HG03108 (cell line): ENCODE measurements at regions not wholly inside any gene's neighbourhood (a gene's known extent, or its start where the extent isn't known, plus 50 kb on each side); places are given as distances from the start of the nearest gene placed in this dataset.

Experiments used
- ATAC-seq: cut with Tn5 transposase; IDR thresholded peaks from one replicate; pipeline ENCODE4 v1.9.1; 2021; ENCODE audit warnings: moderate library complexity; ENCODE audit not compliant: unreplicated experiment

DNA sequence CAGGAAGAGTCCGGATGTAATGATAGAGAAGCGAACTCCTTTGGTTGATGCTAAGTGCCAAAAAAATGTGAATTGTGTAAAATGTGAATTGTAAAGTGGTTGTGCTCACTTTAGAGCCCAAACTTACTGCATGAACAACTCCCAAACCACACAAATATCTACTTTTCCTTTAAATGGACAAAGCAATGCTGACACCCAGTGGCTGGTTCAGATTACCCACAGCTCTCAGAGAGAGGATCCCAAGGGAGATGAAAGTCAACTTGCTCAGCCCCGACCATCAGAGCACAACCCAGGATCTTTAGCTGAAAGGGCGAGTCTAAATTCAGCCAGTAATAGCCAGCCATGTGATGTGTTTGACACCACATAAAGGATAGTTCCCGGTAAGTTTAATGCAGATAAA, 133.7 kb downstream of the NMUR2 start:
- ATAC-seq = no peak

GRCh38 chr5:152270096-152270495, 135.0 kb downstream of the NMUR2 start:
- no peak for ATAC-seq

DNA sequence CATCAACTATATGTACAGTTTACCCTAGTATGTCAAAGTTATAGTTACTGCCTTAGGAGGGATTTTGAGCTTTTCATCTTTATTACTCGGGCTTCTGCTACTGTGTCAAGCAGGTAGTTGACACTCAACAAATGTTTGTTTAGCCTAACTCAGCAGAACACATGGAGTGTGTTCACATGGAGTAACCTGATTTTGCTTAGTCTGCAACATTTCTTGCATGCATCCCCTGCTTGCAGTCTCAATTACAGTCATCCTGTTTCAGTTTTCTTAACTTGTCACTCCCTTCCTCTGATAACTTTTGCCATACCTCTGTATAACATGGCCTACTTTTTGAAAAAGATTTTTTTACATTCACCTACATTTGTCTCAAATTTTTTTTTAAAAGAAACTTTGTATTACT, 135.5 kb downstream of the NMUR2 start:
- no peak for ATAC-seq

DNA sequence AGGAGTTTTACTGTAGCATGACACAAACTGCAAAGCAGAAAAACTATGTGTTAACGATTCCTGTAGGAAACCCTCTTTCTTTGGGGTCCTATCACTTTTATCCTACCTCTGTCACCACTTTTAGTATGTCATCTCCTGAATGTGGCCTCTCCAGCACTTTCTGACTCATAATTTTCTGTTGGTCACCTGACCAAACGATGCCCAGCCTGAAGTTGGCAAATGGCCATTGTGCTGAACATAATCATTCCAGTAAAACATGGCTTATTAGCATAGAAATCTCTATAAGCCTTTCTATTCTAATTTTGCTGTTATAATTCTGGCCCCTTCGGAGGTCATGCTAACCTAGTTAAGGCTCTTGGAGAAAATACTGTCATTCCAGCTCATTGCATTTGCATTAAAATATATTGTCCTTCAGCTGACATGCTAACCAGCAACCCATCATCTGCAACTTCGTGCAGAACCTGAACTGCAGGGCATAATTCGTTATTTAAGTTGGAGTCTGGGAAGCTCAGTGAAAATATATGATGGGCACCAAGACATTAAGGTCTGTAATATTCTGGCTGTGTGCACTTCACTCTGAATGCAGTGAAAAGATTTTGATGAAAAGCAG, 140.3 kb downstream of the NMUR2 start:
- no peak for ATAC-seq

GRCh38 chr5:152262667-152263066, 142.4 kb downstream of the NMUR2 start:
- no peak for ATAC-seq

DNA sequence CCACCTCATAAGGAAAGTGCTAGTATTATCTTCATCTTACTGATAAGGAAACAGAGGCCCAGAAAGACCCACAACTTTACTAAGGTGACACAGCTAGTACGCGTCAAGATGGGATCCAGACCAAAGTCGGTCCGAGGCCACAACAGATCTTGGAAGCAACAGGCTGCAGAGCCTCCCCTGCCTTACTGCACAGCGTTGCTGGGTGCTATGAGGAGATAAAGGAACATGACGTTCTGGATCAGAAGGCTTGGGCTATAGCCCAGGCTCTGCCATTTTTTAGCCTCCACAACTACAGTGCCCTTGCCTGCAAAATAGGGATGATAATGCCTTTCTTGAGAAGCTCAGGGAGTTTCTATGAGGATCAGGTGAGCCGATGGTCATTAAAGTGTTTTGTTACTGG, 144.1 kb downstream of the NMUR2 start:
- ATAC-seq = no peak

- ATAC-seq = no peak
Observed at GRCh38 chr5:152259702-152260101, 145.4 kb downstream of the NMUR2 start.

DNA sequence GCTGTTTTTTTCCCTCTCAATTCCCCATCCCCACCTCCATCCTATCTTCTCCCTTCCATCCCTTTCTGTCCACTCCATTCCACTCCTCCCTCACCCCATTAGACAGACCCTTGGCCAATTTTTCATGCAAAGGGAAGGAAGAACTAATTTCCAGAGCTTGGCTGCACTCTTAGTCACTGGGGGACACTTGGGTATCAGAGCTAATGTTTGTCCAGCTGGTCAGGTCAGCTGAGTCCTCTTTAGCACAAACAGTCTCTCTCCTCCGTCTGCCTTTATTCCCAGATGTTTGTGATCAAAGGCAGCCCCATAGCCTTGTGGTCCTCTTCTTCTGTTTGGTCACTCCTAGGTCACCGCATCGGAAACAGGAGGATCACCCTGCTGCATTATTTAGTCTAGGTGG, 148.5 kb downstream of the NMUR2 start:
- no peak for ATAC-seq

- no peak for ATAC-seq
Observed at GRCh38 chr5:152255411-152255810, 149.7 kb downstream of the NMUR2 start.

GRCh38 chr5:152247850-152248385, 157.2 kb downstream of the NMUR2 start:
- no peak for ATAC-seq

DNA sequence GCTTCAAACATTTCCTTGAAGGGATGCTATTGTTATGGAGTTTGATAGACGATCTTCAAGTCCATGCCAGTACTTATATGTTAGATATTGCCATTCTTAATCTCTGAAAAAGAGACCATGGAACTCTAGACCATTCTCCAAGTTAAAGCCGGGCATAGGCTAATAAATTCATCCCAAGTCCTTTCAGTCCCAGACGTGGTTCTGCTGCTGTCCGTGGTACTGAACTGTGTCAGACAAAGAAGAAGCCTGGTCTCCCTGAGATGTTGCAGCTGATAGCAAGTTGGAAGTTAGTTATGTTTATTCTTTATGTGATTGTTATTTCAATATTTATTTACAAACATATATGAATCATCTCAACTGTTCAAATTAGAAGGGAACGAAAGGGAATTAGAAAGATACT, 158.7 kb downstream of the NMUR2 start:
- no peak for ATAC-seq

DNA sequence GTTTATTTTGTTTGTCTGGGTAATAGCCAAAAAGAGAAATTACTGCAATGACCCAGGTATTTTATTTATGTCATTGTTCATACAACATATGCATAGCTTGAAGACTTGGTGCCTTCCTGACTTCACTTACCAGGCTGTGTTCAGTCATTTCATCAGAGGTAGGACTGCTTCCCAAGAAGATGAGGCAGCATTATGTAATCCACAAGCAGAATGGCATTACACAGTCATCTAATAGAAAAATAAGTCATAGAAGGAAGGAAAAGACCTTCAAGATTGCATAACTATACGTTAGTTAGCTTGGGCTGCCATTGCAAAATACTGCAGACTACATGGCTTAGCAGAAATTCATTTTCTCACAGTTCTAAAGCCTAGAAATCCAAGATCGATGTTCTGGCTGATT, 167.5 kb downstream of the NMUR2 start:
- no peak for ATAC-seq

DNA sequence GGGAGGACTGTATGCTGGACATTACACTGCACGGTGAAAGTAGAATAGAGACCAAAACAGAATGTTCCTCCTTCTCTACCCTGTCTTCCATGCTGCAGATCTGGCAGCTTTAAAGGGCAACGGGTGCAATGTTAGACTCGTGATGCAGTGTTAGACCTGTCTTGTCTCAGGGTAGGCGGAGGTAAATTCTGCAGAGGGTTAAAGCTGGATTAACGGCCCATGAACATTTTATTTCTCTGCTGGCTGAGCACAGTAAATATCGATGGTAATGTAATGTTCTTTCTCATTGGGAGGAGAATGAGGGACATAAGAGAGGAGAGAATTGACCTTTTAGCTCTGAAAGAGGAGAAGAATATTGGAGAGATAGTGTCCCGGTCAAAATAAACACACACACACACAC, 178.9 kb downstream of the NMUR2 start:
- no peak for ATAC-seq

DNA sequence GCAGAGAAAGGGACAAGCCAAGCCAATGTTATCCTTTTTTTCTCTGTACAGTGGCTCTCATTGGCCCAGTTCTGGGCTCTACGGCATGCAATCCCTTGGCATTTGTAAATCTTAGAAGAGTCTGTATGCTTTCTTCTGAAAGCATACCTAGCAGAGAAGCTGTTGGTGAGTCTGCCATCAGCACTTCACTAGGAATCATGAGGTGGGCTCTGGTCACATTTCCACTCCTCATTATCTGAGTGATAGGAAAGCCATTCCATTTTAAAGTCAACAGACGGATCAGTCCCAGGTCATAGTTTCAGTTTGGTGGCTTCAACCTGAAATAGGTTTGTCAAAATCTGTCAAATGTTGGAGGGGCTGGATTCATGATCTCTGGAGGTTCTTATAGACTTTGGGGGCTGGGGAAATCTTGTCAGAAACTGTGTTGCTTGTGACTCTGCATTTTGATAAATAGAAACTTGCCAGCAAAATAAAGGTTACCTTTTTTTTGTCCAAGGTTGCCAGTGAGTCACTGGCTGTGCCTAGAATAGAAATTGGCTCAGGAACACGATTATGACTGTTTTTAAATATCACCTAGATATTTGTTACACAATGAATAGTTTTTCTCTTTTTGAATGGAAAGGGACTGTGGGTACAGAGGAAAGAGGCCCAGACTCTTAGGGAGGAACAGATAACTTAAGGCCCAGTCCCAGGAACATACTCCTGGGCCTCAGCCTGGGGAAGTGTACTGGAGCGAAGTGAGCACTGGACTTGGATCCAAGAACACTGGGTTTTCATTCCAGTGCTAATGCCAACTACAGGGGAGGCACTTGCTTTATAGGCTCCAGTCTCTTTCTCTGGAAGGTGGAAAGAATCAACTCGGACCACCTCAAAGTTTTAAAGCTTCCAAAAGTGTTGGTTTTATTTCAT, 183.1 kb downstream of the NMUR2 start:
- no peak for ATAC-seq

DNA sequence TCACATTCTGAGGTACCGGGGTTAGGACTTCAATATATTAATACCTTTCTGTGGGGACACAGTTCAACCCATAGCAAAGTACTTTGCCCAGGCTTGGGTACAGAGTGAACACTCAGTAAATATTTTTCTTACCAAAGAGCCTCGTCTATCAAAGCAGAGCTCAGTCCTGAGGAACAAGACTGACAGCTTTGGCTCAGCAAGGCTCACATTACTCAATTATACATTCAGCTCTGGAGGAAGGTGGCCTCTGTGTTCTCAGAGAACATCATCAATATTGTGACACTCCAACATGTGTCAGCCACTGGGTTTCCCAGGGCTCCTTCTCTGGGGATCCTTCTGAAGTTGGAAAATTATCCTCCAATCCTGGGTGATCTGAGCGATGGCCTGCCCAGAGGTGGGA, 186.4 kb downstream of the NMUR2 start:
- ATAC-seq = no peak

GRCh38 chr5:152205804-152206203, 199.3 kb downstream of the NMUR2 start:
- no peak for ATAC-seq

- no peak for ATAC-seq
Observed at GRCh38 chr5:152202321-152202720, 202.8 kb downstream of the NMUR2 start.

DNA sequence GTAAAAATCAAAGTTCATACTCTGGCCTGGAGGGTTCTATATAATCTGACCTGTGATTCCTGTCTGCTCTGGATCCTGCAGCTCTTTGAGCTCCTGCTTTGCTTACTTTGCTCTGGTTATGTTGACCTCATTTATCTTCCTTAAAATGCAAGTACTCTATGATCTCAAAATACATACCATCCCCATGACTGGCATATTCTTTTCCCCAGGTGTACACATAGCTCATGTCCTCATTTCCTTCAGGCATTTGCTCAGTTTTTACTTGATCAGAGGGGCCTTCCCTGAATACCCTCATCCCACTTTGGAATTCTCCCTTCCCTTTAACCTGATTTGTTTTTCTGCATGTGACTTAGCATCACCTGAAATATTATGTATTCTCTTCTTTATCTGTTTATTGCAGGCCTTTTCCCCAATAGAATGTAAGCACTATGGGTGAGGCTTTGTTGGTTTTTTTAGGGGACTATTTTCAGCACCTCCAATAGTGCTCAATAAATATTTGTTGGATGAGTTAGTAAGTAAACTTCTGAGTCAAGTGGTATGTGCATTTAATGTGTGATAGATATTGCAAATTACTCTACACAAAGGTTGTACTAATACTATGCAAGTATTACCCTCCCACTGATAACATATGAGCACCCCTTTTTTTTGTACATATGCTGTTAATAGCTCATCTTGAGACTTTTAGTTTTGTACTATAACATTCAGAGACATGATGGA, 211.5 kb downstream of the NMUR2 start:
- ATAC-seq = no peak

DNA sequence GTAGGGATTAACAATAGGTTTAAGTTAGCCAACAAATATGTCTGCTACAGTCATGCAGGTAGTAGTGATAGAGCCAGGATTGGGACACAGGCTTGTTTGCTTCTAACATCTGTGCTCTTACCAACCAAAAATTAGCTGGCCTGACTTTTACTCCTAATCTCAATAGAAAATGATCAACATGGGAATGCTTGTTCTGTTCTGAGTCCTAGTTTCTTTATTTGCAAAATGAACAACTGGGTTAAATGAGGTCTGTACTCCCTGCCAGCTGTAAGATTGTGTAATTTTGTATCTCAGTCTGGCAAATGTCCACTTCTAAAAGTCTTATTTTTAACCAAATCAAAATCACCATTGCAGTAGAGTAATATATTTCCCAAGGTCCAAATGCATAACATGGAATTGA, 216.8 kb downstream of the NMUR2 start:
- no peak for ATAC-seq

DNA sequence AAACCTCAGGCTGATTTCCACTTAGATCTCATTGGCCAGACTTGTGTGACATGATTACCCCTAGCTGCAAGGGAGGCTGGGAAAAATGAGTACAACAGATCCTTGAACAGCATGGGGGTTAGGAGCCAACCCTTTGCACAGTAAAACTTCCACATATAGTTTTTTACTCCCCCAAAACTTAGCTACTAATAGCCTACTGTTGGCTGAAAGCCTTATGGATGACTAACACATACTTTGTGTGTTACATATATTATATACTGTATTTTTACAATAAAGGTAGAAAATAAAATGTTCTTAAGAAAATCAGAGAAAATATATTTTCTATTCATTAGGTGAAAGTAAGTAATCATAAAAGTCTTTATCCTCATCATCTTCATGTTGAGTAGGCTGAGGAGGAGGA, 217.4 kb downstream of the NMUR2 start:
- no peak for ATAC-seq

DNA sequence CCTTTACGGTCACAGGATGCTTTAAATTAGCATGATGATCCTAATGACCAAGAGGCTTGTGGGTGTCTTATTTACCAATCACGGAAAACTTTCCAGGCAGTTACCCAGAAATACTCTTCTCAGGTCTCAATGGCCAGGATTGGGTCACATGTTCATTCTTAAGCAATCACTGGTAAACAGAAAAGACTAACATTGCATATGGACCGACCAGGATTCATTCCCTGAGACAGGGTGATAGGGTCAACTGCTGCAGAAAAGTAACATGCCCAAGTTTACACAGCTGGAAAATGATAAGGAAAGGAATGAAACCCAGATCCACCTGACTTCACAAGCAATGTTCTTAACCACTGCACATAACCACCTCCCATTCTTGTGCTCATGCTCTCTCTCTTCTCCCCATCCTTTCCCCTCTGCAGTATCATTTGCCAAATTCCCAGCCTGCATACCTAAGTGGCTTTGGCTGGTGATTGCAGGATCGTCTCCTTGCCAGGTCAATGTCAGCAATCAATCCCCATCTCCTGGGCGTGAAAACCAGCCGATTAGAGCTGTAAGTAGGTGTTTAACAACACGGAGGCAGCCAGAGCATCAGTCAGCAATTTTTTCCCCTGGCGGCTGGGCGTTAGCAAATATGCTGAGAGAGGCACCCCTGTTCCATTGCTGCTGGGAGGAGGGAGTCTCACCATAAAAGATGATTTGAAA, 219.4 kb downstream of the NMUR2 start:
- no peak for ATAC-seq
